HG02852 (cell line): ENCODE measurements at regions not wholly inside any gene's neighbourhood (a gene's known extent, or its start where the extent isn't known, plus 50 kb on each side); places are given as distances from the start of the nearest gene placed in this dataset.

Source experiments
- ATAC-seq: cut with Tn5 transposase; IDR thresholded peaks from one replicate; pipeline ENCODE4 v1.9.1; 2021; ENCODE audit warnings: mild to moderate bottlenecking, moderate library complexity; ENCODE audit not compliant: unreplicated experiment

- no peak for ATAC-seq
Measured at GRCh38 chr9:13901176-13901575, 412.8 kb downstream of the NFIB start.

- ATAC-seq: no peak
Measured at GRCh38 chr9:13900449-13900848, 413.5 kb downstream of the NFIB start.

DNA sequence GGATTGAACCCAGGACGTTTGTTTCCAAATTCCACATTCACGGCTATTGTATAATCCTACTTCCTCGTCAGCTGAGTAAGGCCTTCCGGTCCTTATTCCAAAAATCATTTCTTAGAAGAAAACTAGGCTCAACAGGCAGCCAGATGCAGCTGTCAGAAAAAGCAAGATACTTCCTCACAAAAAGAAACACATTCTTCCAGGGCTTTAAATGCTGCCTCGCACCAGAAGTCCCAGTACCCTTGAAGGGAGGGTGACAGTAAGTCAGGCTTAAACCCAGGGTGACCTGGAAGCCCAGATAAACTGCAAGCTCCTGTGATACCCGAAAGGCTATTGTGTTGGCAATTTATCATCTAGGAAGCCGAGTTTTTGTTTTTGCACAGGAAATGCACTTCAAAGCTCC is 414.0 kb downstream of the NFIB start:
- ATAC-seq: no peak

DNA sequence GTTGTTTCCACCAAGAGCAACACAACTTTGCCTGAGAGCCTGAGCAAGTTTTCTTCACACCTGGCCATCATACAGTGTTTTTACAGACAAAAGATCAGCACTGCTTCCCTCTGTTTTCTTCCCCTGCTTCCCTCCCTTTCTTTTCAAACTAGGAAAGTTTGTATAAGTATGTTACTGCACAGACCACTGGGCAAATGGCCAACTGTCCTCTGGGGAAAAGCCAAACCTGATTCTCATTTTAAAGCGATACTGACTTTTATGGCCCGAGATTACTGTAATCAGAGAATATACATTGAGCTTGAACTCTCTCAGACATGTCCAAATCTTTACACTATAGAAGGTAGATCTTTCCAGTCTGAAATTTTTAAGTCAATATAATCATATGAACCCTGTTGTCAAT is 415.0 kb downstream of the NFIB start:
- no peak for ATAC-seq

GRCh38 chr9:13896922-13897835 is 416.8 kb downstream of the NFIB start:
- ATAC-seq: no peak

GRCh38 chr9:13896047-13896446 is 417.9 kb downstream of the NFIB start:
- ATAC-seq: no peak

DNA sequence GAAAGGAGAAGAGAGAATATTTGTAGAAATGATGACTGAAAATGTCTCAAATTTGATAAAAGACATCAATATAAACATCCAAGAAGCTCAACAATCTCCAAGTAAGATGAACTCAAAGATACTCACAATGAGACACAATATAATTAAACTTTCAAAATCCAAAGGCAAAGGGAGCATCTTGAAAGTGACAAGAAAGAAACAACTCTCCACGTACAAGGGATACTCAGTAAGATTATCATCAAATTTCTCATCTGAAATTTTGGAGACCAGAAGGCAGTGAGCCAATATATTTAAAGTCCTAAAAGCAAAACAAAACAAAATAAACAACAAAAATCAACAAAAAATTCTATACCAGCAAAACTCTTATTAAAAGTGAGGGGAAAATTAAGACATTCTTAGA is 428.7 kb downstream of the NFIB start:
- no peak for ATAC-seq

- no peak for ATAC-seq
Measured at GRCh38 chr9:13879981-13880380, 434.0 kb downstream of the NFIB start.

DNA sequence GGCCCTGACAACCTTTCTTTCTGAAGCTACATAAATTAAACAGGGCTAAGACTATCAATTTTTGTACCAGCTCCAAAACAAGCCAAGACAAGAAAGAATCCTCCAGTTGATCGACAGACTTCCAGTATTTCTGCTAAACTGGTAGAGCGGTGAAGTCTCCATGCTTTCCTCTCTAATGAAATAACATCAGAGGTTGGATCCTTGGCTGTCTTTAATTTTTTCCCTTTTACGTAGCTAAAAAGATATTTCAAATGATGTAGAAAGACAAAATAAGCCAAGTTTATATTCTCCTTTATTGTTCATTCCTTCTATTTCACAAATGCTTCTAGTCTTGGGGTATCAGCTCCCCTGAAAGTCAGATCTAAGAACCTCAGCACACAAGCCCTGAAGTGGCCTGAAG is 434.9 kb downstream of the NFIB start:
- ATAC-seq: no peak

- ATAC-seq: no peak
Measured at GRCh38 chr9:13878241-13878711, 435.7 kb downstream of the NFIB start.

- no peak for ATAC-seq
Measured at GRCh38 chr9:13876741-13877140, 437.2 kb downstream of the NFIB start.

DNA sequence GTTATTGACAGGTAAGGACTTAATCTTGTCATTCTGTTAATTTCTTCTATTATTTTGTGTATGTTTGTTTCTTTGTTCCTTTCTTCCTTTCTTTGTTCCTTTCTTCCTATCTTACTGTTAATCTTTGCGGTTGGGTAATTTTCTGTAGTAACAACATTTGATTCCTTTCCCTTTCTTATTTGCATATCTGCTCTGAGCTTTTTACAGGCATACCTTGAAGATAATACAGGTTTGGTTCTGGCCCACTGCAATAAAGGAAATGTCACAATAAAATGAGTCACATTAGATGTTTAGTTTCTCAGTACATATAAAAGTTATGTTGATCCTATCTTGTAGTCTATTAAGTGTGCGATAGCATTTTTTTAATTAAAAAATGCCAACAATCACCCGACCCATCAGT is 440.7 kb downstream of the NFIB start:
- ATAC-seq: no peak

DNA sequence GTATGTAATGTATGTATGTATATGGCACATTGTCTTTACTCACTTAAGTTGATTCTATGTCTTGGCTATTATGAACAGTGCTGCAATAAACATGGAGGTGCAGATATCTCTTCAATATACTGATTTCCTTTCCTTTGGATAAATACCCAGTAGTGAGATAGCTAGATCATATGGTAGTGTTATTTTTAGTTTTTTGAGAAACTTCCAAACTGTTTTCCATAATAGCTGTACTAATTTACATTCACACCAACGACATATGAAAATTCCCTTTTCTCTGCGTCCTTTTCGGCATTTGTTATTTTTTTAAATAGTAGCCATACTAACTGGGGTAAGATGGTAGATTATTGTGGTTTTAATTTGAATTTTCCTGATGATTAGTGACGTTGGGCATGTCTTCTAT is 445.6 kb downstream of the NFIB start:
- ATAC-seq: no peak

- ATAC-seq: no peak
Measured at GRCh38 chr9:13865869-13866268, 448.1 kb downstream of the NFIB start.

GRCh38 chr9:13863112-13863511 is 450.8 kb downstream of the NFIB start:
- ATAC-seq: no peak

- no peak for ATAC-seq
Measured at GRCh38 chr9:13862654-13863053, 451.3 kb downstream of the NFIB start.

- ATAC-seq: no peak
Measured at GRCh38 chr9:13860946-13861640, 452.8 kb downstream of the NFIB start.

- ATAC-seq: no peak
Measured at GRCh38 chr9:13860019-13860418, 453.9 kb downstream of the NFIB start.

DNA sequence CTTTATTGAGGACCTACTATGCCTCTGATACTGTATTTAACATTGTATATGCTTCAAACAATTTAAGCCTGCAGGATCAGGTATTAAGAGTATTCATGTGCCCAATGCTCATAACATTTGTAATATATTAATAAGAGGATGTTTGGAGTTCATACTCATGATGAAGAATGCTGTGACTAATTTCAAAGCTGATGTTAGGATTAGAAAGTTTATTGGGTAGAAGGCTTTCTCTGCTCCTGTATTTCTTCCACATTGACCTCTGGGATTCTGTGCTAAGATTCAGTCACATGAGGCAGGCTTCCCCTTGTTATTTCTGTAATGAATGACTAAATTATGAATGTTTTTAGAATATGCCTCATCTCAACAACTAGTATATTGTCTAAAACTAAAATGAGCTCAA is 456.4 kb downstream of the NFIB start:
- ATAC-seq: no peak

- ATAC-seq: no peak
Measured at GRCh38 chr9:13847270-13847669, 466.7 kb downstream of the NFIB start.

- no peak for ATAC-seq
Measured at GRCh38 chr9:13845460-13845859, 468.5 kb downstream of the NFIB start.
